ENCODE measurements at regions not wholly inside any gene's neighbourhood (a gene's known extent, or its start where the extent isn't known, plus 50 kb on each side); places are given as distances from the start of the nearest gene placed in this dataset.

GRCh38 chr1:29823561-29823960 lies 587.2 kb downstream of the PTPRU start:
- H3K9me3 ChIP-seq = no peaks in the 10 kb centered on the region
- 60% methylated on average over 3 of the region's 4 CpGs for WGBS (ENCODE audit: missing lambda C conversion rate)
- no peak overlapping the region for H3K27ac ChIP-seq
- ATAC-seq (no peak), DNase-seq (ENCODE audit: low read depth in 1 of 2, low spot score in 1 of 2) (no peak), FAIRE-seq (no peak)
- ChIA-PET POLR2A (no interaction called here), CTCF (interaction anchor here (0.7 kb wide), 1 partner anchor 135 kb away, joined by 4 read pairs; no protein-coding TSS in a partner anchor)
- H3K4me1 ChIP-seq = no peaks in the 10 kb centered on the region
- TF ChIP-seq JUN (IDR thresholded peaks at IDR 0.05) (no peak), KDM1A (IDR thresholded peaks at IDR 0.05; ENCODE audit: low read depth) (no peak), RARB (CRISPR knock-in tag; IDR thresholded peaks at IDR 0.05) (no peak), PHF8 (IDR thresholded peaks at IDR 0.05; ENCODE audit: borderline replicate concordance, low read depth) (no peak), POLR2AphosphoS2 (conservative IDR thresholded peaks at IDR 0.05; ENCODE audit: low read length) (no peak), JUNB (IDR thresholded peaks at IDR 0.05) (no peak), ZSCAN20 (CRISPR knock-in tag; IDR thresholded peaks at IDR 0.05) (no peak), FOSL2 (IDR thresholded peaks at IDR 0.05) (no peak), FOSL2 (CRISPR knock-in tag; IDR thresholded peaks at IDR 0.05) (no peak), ATOH8 (CRISPR knock-in tag; IDR thresholded peaks at IDR 0.05; ENCODE audit: low read depth) (no peak), KDM5A (IDR thresholded peaks at IDR 0.05) (no peak)
- TF ChIP-seq, protein P1, sequence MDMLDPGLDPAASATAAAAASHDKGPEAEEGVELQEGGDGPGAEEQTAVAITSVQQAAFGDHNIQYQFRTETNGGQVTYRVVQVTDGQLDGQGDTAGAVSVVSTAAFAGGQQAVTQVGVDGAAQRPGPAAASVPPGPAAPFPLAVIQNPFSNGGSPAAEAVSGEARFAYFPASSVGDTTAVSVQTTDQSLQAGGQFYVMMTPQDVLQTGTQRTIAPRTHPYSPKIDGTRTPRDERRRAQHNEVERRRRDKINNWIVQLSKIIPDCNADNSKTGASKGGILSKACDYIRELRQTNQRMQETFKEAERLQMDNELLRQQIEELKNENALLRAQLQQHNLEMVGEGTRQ (IDR thresholded peaks at IDR 0.05) = no peak
- TF ChIP-seq, protein P2, sequence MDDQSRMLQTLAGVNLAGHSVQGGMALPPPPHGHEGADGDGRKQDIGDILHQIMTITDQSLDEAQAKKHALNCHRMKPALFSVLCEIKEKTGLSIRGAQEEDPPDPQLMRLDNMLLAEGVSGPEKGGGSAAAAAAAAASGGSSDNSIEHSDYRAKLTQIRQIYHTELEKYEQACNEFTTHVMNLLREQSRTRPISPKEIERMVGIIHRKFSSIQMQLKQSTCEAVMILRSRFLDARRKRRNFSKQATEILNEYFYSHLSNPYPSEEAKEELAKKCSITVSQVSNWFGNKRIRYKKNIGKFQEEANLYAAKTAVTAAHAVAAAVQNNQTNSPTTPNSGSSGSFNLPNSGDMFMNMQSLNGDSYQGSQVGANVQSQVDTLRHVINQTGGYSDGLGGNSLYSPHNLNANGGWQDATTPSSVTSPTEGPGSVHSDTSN (IDR thresholded peaks at IDR 0.05) = no peak
- H3K4me2 ChIP-seq = no peak overlapping the region
- no peak overlapping the region for H3K4me3 ChIP-seq

GRCh38 chr1:29821605-29822004 lies 585.3 kb downstream of the PTPRU start:
- 88% methylated on average over 1 of the region's 1 CpG for WGBS (ENCODE audit: missing lambda C conversion rate)
- Histone ChIP-seq H3K4me3 (no peak overlapping the region), H3K4me2 (no peak overlapping the region), H3K4me1 (no peaks in the 10 kb centered on the region), H3K9me3 (no peaks in the 10 kb centered on the region; the same call in 2 of the 3 replicates), H3K27ac (no peak overlapping the region)
- DNase-seq (ENCODE audit: low read depth in 1 of 2, low spot score in 1 of 2) (no peak), FAIRE-seq (no peak), ATAC-seq (no peak)
- TF ChIP-seq TFCP2L1 (CRISPR knock-in tag; IDR thresholded peaks at IDR 0.05) (no peak), RFX5 (IDR thresholded peaks at IDR 0.05) (no peak), CTCF (IDR thresholded peaks at IDR 0.05) (no peak), ELK1 (IDR thresholded peaks at IDR 0.05; ENCODE audit: low read depth, low read length) (no peak), FOSB (CRISPR knock-in tag; IDR thresholded peaks at IDR 0.05) (no peak), MYC (IDR thresholded peaks at IDR 0.05; ENCODE audit: borderline replicate concordance, low read length) (no peak), RCOR1 (IDR thresholded peaks at IDR 0.05; ENCODE audit: low read depth, low read length) (no peak), EHMT2 (IDR thresholded peaks at IDR 0.05; ENCODE audit: low read depth) (no peak), FOSL2 (IDR thresholded peaks at IDR 0.05) (no peak), FOSL2 (CRISPR knock-in tag; IDR thresholded peaks at IDR 0.05) (no peak), POLR2A (IDR thresholded peaks at IDR 0.05; ENCODE audit: low read length) (no peak)
- ChIA-PET POLR2A (no interaction called here), CTCF (no interaction called here)
